OCI-LY7 (cell line): ENCODE measurements at regions not wholly inside any gene's neighbourhood (a gene's known extent, or its start where the extent isn't known, plus 50 kb on each side); places are given as distances from the start of the nearest gene placed in this dataset.

Experiments
- BruUV-seq: library from RNA; stranded (reverse); fragments of 400-500 nt; replicated peaks from 2 replicates; lab custom pipeline; 2021; lab: Mats Ljungman, UMichigan
- CTCF ChIA-PET: fragments of 300-600 bp; sonication (Branson Sonifier 250); formaldehyde crosslinking; loops from one replicate; lab custom pipeline; 2022; ENCODE audit warnings: antibody characterized with exemption; ENCODE audit not compliant: unreplicated experiment; lab: Charles Lee
- POLR2A ChIA-PET: fragments of 300-600 bp; sonication (Branson Sonifier 250); formaldehyde crosslinking; loops from one replicate; lab custom pipeline; 2022; ENCODE audit warnings: antibody characterized with exemption; lab: Charles Lee
- DNase-seq: peaks from one replicate; pipeline ENCODE4 v3.0.0-alpha.2; 2015; ENCODE audit warnings: low spot score
- H2AFZ ChIP-seq: fragments of 200-600 bp; sonication (generic), shearing (Covaris generic); 2 replicates; pipeline ENCODE4 v1.6.1; 2014; ENCODE audit warnings: mild to moderate bottlenecking, antibody characterized with exemption, low read length, moderate library complexity
- H3K27ac ChIP-seq: fragments of 200-600 bp; sonication (generic); 2 replicates; pipeline ENCODE4 v1.5.1; 2014; ENCODE audit warnings: mixed run types, low read depth, mild to moderate bottlenecking, moderate library complexity, low read length, inconsistent platforms; ENCODE audit not compliant: poor library complexity, severe bottlenecking
- H3K36me3 ChIP-seq: fragments of 200-600 bp; sonication (generic); 2 replicates; pipeline ENCODE4 v1.6.1; 2014; ENCODE audit warnings: mild to moderate bottlenecking, antibody characterized with exemption, low read length, moderate library complexity, mixed read lengths; ENCODE audit not compliant: insufficient read depth
- H3K4me1 ChIP-seq: fragments of 200-600 bp; sonication (generic); 2 replicates; pipeline ENCODE4 v1.5.1; 2014; ENCODE audit warnings: mild to moderate bottlenecking, low read length; ENCODE audit not compliant: insufficient read depth, poor library complexity, severe bottlenecking
- H3K4me2 ChIP-seq: fragments of 200-600 bp; sonication (generic); 2 replicates; pipeline ENCODE4 v1.6.1; 2014; ENCODE audit warnings: mild to moderate bottlenecking, low read length
- H3K4me3 ChIP-seq: fragments of 200-600 bp; sonication (generic); 2 replicates; pipeline ENCODE4 v1.5.1; 2014; ENCODE audit warnings: mild to moderate bottlenecking, low read depth, low read length; ENCODE audit not compliant: poor library complexity, severe bottlenecking
- H3K79me2 ChIP-seq: fragments of 200-600 bp; sonication (generic); 2 replicates; pipeline ENCODE4 v1.6.1; 2016; ENCODE audit warnings: low read depth, mild to moderate bottlenecking, low read length, moderate library complexity, mixed read lengths; ENCODE audit not compliant: insufficient read depth
- H3K9me2 ChIP-seq: fragments of 200-600 bp; sonication (generic); 2 replicates; pipeline ENCODE4 v1.6.1; 2016; ENCODE audit warnings: mild to moderate bottlenecking, low read length, mixed read lengths; ENCODE audit not compliant: insufficient read depth
- H3K9me3 ChIP-seq: fragments of 200-600 bp; sonication (generic); 2 replicates; pipeline ENCODE4 v1.6.1; 2014; ENCODE audit warnings: mild to moderate bottlenecking, mixed run types, low read length, mixed read lengths
- H4K20me1 ChIP-seq: fragments of 200-600 bp; sonication (generic); 2 replicates; pipeline ENCODE4 v1.6.1; 2014; ENCODE audit warnings: mild to moderate bottlenecking, antibody characterized with exemption, low read length, moderate library complexity, mixed read lengths; ENCODE audit not compliant: insufficient read depth
- EZH2phosphoT487 ChIP-seq: fragments of 200-600 bp; sonication (generic); IDR thresholded peaks from 2 replicates; pipeline ENCODE4 v1.6.1; 2018; ENCODE audit warnings: low read depth, borderline replicate concordance, mild to moderate bottlenecking, mixed run types, antibody characterized with exemption, low read length, moderate library complexity, mixed read lengths
- intact Hi-C: fragments of 100-400 bp; cut with micrococcal nuclease; formaldehyde crosslinking; loops from one replicate; pipeline ENCODE4 v1.10.0; 2022; ENCODE audit not compliant: unreplicated experiment
- TF ChIP-seq, protein P1 (sequence below): fragments of 200-600 bp; sonication (generic); conservative IDR thresholded peaks from 2 replicates; pipeline ENCODE4 v1.5.1; 2014; ENCODE audit warnings: mild to moderate bottlenecking, antibody characterized with exemption, low read length, moderate library complexity, mixed read lengths

DNA sequence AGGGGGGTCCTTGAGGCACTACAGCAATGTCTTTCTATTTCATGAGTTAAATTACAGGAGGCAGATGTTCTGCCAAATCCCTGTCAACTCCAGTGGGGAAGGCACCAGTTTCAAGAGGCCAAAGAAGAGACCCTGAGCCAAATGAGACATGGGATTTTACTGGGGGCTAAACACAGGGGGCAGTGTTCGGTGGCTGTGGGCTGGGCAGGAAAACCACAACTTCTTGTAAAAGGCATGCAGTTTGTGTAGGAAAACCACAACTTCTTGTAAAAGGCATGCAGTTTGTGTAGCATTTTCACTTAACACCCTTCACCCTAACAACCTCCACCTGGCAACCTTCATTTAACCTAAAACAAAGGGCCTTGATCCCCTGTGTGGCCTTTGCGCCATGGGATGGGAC, 61.0 kb downstream of the POLR2M start:
- H3K4me2 ChIP-seq, result no peak overlapping the region
- H4K20me1 ChIP-seq, result no peaks in the 10 kb centered on the region
- no peaks in the 10 kb centered on the region for H3K4me1 ChIP-seq
- CTCF ChIA-PET, result no interaction called here
- H3K79me2 ChIP-seq, result no peaks in the 10 kb centered on the region
- no peaks in the 10 kb centered on the region for H3K9me2 ChIP-seq
- no TSS peak for BruUV-seq
- H2AFZ ChIP-seq, result no peak overlapping the region
- intact Hi-C loops, result no loop called here
- DNase-seq, result no peak
- TF ChIP-seq EZH2phosphoT487, result no peak
- TF ChIP-seq, protein P1, sequence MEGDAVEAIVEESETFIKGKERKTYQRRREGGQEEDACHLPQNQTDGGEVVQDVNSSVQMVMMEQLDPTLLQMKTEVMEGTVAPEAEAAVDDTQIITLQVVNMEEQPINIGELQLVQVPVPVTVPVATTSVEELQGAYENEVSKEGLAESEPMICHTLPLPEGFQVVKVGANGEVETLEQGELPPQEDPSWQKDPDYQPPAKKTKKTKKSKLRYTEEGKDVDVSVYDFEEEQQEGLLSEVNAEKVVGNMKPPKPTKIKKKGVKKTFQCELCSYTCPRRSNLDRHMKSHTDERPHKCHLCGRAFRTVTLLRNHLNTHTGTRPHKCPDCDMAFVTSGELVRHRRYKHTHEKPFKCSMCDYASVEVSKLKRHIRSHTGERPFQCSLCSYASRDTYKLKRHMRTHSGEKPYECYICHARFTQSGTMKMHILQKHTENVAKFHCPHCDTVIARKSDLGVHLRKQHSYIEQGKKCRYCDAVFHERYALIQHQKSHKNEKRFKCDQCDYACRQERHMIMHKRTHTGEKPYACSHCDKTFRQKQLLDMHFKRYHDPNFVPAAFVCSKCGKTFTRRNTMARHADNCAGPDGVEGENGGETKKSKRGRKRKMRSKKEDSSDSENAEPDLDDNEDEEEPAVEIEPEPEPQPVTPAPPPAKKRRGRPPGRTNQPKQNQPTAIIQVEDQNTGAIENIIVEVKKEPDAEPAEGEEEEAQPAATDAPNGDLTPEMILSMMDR, result no peak
- POLR2A ChIA-PET, result no interaction called here
- H3K27ac ChIP-seq, result no peak overlapping the region
- H3K9me3 ChIP-seq, result no peaks in the 10 kb centered on the region
- no peak overlapping the region for H3K4me3 ChIP-seq
- H3K36me3 ChIP-seq, result no peaks in the 10 kb centered on the region

DNA sequence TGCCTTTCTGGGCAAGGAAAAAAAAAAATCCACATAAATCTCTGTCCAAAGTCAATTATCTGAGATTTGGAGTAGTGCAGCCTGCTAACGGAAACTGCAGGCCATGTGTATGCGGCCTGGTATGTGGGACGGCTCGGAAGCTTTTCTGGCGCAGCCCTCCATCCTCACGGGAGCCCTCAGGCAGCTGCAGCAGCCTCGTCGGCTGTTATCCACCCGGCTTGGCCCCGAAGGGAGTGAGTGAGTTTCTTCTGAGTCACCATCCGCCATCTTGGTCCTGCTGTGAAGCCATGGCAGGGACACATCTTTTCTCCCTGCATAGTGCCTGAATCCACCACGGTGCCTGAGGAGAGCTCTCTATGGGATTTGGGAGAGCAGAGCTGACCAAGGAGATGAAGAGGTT, 62.8 kb downstream of the POLR2M start:
- no TSS peak for BruUV-seq
- no peaks in the 10 kb centered on the region for H4K20me1 ChIP-seq
- no peak overlapping the region for H3K4me2 ChIP-seq
- ChIA-PET POLR2A (no interaction called here), CTCF (no interaction called here)
- H3K36me3 ChIP-seq, result no peaks in the 10 kb centered on the region
- no peak for DNase-seq
- intact Hi-C loops, result no loop called here
- no peak overlapping the region for H3K4me3 ChIP-seq
- no peak overlapping the region for H2AFZ ChIP-seq
- H3K79me2 ChIP-seq, result no peaks in the 10 kb centered on the region
- TF ChIP-seq, protein P1, result no peak
- TF ChIP-seq EZH2phosphoT487, result no peak
- no peak overlapping the region for H3K27ac ChIP-seq
- H3K9me3 ChIP-seq, result no peaks in the 10 kb centered on the region
- H3K4me1 ChIP-seq, result no peaks in the 10 kb centered on the region
- H3K9me2 ChIP-seq, result no peaks in the 10 kb centered on the region

DNA sequence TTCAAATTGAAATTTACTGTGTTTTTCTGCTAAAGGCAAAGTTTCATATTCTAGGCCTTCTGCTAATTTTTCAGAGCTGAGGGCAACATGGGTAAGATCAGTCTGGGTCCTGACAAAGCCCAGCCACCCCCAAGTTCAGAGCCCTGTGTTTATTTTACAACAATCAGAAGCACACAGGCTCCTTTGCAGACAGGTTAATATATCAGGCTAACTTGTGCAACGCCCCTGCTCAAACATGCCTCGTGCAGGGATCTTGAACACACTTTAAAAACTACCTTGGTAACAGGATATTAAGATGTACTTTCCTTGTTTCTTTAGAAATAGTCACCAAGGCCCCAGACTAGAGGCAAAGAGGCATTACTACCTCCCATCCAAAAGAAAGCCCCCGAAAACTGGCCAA, 64.0 kb downstream of the POLR2M start:
- no peak for TF ChIP-seq EZH2phosphoT487
- TF ChIP-seq, protein P1, result no peak
- no peak overlapping the region for H3K4me2 ChIP-seq
- no peaks in the 10 kb centered on the region for H3K79me2 ChIP-seq
- DNase-seq, result no peak
- no peaks in the 10 kb centered on the region for H4K20me1 ChIP-seq
- no peak overlapping the region for H3K4me3 ChIP-seq
- H3K9me2 ChIP-seq, result no peaks in the 10 kb centered on the region
- intact Hi-C loops, result no loop called here
- no peaks in the 10 kb centered on the region for H3K9me3 ChIP-seq
- no peak overlapping the region for H3K27ac ChIP-seq
- no TSS peak for BruUV-seq
- no peak overlapping the region for H2AFZ ChIP-seq
- H3K36me3 ChIP-seq, result no peaks in the 10 kb centered on the region
- ChIA-PET POLR2A (no interaction called here), CTCF (no interaction called here)
- H3K4me1 ChIP-seq, result no peaks in the 10 kb centered on the region
